Stimulated activated CD8-positive, alpha-beta memory T cell treated with anti-CD3 and anti-CD28 coated beads, Interleukin-7, amount 100 ng/mL, for 48 hours (primary cell): ENCODE measurements at regions not wholly inside any gene's neighbourhood (a gene's known extent, or its start where the extent isn't known, plus 50 kb on each side); places are given as distances from the start of the nearest gene placed in this dataset.

Source experiments
- DNase-seq, 2 donors: peaks; one replicate each; pipeline ENCODE4 v3.0.0-alpha.2; 2020; ENCODE audit warnings: low read depth in 1 of 2; ENCODE audit errors: extremely low read depth in 1 of 2

GRCh38 chr14:98688446-98688845 lies 583.6 kb downstream of the BCL11B start:
- no peak for DNase-seq

GRCh38 chr14:98689951-98690350 lies 582.0 kb downstream of the BCL11B start:
- no peak for DNase-seq

DNA sequence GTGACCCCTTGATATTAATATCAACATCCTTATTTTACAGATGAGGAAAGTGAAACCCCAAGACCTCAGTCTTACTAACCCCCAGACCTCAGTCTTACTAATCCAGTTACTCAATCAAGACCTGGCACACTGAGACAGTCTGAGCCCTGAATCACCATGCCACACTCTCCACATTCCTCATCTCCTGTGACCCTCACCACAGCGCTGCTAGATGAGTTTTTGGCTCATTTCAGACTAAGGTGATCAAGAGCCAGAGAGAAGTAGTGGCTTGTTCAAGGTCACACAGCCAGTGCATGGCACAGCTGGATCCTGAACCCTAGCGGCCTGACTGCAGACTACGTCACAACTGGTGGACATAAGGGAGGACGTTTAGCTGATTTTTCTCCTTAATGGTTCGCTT lies 579.2 kb downstream of the BCL11B start:
- DNase-seq = peak in 1 of 2 donors; percentile 66

DNA sequence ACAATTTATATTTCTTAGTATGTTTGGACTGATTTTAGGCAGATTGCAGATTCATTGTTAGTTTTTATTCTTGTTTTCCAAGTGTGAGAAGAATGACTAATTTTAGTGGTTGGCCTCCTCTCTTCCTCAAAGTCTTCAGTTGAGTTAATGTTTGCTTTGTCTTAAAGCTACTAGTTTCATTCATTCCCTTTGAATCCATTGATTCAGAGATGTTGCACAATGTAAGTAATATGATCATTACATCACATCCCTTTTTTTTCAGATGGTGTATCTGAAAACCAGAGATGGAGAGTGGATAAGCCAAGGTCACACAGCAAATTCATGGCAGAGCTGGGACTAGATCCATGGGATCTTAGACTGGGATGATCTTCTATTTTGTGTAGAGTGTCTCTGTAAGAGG lies 577.5 kb downstream of the BCL11B start:
- no peak for DNase-seq

DNA sequence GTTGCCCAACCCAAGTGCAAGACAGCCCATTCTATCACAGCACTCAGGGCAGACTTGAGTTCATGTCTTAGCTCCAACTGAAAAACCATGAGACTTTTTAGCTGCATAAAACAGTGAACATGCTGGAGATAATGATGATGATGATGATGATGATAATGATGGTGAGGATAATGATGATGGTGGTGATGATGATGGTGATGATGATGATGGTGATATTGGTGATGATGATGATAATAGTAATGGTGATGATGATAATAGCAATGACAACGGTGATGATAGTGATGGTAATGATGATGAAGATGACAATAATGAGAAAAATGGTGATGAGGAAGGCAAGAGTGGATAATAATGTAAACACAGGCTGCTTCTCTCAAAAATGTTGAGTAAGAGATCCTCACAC lies 576.2 kb downstream of the BCL11B start:
- DNase-seq = no peak

- no peak for DNase-seq
Measured at GRCh38 chr14:98698341-98698740, 573.7 kb downstream of the BCL11B start.

GRCh38 chr14:98700748-98701147 lies 571.2 kb downstream of the BCL11B start:
- DNase-seq = no peak

GRCh38 chr14:98701377-98701776 lies 570.6 kb downstream of the BCL11B start:
- DNase-seq = no peak

GRCh38 chr14:98704441-98704840 lies 567.6 kb downstream of the BCL11B start:
- DNase-seq = peak in 1 of 2 donors; percentile 10

DNA sequence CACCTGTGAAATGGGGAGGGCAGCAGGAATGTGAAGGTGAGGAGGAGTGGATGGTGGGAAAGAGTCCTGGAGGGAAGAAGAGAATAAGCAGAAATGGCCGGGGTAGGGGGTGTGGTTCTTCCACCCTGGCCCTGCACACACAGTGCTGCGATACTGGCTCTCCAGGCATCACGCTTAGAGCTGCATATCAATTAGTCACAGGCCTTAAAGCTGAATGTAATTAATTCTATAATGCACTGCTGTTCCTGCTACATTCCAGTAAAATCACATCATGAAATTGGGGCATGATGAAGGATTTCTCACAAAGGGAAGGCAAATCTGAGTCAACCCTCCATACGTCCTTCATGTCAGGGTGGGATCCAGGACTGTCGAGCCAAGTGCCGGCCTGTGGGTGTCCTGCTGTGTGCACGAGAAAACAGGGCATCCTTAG lies 566.1 kb downstream of the BCL11B start:
- DNase-seq = no peak

- no peak for DNase-seq
Measured at GRCh38 chr14:98707522-98707921, 564.5 kb downstream of the BCL11B start.

DNA sequence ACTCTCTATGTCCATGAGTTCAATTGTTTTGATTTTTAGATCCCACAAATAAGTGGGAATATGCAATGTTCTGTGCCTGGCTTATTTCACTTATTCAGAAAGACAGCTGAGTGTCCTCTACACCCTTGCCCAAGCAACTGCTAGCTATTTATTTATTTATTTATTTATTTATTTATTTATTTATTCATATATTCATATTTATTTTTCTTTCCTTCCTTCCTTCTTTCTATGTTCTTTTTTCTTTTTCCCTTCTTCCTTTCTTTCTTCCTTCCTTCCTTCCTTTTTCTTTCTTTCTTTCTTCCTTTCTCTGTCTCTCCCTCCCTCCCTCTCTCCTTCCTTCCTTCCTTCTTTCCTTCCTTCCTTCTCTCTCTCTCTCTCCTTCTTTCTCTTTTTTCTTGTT lies 563.4 kb downstream of the BCL11B start:
- DNase-seq = no peak

DNA sequence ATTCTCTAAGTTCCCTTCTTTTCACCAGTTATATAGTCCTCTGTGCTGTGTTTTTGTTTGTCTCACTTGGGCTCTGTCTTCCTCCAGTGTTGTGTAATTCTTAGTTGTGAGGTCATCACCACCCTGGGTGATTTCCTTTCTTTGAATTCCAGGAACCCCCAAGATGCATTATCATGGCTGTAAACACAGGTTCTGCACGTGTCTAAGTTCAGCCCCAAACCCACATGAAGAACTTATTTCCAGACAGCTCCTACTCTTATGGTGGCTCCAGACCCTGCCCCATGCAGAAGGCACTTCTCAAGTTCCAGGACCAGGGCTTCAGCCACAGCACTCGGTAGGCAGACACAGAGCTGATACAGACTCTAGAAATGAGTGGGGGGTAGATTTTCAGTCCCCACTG lies 560.5 kb downstream of the BCL11B start:
- DNase-seq = no peak

- DNase-seq = no peak
Measured at GRCh38 chr14:98714626-98715425, 557.2 kb downstream of the BCL11B start.

DNA sequence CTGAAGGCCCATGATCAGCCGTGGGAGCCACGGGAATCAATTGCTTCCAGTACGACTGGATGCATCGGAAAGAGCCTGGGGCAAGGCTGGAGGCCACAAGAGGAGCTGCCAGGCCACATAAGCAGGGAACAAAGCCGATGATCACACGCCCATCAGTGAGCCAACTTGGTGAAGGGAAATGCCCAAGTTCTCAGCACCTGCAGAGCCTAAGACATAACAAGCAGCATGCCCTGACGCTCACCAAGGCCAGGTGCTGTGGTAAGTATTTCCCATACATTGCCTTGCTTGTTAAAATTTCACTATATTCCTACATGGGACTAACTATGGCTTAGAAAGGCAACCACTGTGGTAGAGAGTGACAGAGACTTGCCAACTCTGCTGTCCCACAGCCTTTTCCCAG lies 555.9 kb downstream of the BCL11B start:
- DNase-seq = no peak

DNA sequence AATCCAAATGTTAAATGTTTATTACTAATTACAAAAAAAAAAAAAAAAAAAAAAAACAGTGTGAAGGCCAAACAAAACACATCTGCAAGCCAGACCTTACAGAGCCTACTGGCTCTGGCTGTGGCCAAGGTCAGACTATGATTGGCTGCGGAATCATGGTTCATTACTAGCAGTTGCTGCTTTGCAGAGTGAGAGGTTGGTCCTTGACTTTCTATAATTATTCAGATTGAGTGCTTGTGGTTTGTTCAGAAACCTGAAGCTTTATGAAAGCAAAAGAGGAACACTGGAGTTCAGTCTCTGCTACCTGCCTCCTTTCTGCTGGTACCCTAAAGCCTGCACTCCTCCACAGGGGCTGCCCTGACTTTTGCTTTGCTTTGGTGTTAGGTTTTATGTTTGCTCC lies 550.9 kb downstream of the BCL11B start:
- DNase-seq = no peak

- DNase-seq = no peak
Measured at GRCh38 chr14:98724734-98725133, 547.3 kb downstream of the BCL11B start.

- no peak for DNase-seq
Measured at GRCh38 chr14:98725191-98725590, 546.8 kb downstream of the BCL11B start.

DNA sequence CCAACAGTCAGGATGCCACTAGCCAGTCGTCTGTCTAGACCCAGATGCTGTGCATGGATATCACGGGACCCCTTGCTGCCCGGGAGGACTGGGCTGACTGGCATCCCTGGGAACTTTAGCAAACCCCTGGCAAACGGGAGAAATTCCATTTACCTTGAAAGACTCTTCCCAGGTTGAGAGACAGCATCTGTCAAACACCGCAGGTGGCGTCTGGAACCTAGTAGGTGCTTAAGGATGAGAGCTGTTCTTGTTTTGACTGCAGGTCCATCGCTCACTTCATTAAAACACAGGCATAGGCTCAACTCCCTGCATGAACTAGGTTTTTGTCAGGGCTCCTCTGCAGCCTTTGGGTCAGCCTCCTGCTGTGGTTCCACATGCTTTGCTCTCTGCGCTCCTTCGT lies 546.3 kb downstream of the BCL11B start:
- no peak for DNase-seq

DNA sequence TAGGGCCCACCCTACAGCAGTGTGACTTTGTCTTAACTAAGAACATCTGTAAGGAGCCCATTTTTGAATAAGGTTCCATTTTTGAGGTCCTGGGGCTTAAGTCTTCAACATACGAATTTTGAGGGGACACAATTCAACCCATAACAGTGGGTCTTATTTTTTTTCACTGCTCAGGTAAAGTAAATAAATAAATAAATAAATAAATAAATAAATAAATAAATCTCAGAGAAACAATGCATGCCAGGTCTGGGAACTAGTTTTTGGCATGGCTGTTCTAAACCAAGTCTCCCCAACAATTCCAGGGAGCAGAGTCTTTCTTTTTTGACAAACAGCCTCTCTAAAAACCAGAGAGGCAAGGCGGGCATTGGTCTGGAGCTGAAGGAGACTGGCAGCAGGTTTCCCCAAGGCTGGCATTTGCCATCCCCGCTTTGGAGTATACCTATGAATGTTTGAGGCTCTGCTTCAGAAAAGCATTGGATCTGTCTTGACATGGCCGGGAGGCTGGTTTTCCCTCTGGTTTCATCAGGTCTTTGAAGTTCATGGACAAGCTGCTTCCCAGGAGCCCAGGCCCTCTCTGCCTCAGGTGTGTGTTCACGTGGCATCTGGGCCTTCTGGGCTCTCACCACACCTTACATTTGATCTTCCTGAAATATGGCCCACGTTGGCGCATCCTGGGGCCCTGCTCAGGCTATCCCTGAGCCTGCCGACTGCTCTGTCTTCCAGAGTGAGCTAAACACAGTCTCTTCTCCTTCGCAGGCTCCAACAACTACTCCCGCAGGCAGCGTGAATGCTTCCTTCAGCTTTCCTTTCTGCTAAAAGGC lies 545.2 kb downstream of the BCL11B start:
- no peak for DNase-seq

GRCh38 chr14:98728024-98728423 lies 544.0 kb downstream of the BCL11B start:
- no peak for DNase-seq

DNA sequence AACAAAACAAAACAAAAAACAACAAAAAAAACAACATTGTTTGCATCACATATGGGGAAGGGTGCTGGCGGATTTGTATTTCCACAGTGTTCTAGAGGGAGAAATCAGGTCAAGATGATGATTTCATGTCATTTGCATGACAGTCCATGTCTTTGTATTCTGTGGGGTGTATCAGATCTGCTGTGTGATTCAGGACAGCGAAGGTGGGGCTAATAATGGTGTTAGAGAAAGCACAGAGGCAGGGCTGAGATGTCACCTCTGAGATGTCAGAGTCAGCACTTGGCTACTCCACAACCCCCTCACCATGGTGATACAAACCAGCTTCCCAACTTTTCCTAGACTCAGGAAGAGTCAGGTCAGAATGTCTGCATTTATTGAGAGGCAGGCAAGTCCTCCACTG lies 543.2 kb downstream of the BCL11B start:
- no peak for DNase-seq
